ENCODE measurements at regions not wholly inside any gene's neighbourhood (a gene's known extent, or its start where the extent isn't known, plus 50 kb on each side); places are given as distances from the start of the nearest gene placed in this dataset.

- TF ChIP-seq, protein P1, sequence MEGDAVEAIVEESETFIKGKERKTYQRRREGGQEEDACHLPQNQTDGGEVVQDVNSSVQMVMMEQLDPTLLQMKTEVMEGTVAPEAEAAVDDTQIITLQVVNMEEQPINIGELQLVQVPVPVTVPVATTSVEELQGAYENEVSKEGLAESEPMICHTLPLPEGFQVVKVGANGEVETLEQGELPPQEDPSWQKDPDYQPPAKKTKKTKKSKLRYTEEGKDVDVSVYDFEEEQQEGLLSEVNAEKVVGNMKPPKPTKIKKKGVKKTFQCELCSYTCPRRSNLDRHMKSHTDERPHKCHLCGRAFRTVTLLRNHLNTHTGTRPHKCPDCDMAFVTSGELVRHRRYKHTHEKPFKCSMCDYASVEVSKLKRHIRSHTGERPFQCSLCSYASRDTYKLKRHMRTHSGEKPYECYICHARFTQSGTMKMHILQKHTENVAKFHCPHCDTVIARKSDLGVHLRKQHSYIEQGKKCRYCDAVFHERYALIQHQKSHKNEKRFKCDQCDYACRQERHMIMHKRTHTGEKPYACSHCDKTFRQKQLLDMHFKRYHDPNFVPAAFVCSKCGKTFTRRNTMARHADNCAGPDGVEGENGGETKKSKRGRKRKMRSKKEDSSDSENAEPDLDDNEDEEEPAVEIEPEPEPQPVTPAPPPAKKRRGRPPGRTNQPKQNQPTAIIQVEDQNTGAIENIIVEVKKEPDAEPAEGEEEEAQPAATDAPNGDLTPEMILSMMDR (IDR thresholded peaks at IDR 0.05), result no peak
- no peak for TF ChIP-seq POLR2AphosphoS5 (IDR thresholded peaks at IDR 0.05)
Observed at GRCh38 chr3:31133541-31133940, 239.1 kb upstream of the GADL1 start.

Data from stomach (tissue), 4 donors.